NCI-H345 treated with DMSO at 0.1 percent for 48 hours (cell line): ENCODE measurements at regions not wholly inside any gene's neighbourhood (a gene's known extent, or its start where the extent isn't known, plus 50 kb on each side); places are given as distances from the start of the nearest gene placed in this dataset.

Source experiments
- DNase-seq: peaks from one replicate; lab custom pipeline; 2025; ENCODE audit not compliant: unreplicated experiment; lab: John Stamatoyannopoulos, UW

GRCh38 chr3:124591699-124592098 lies 138.6 kb upstream of the UMPS start:
- no peak for DNase-seq

DNA sequence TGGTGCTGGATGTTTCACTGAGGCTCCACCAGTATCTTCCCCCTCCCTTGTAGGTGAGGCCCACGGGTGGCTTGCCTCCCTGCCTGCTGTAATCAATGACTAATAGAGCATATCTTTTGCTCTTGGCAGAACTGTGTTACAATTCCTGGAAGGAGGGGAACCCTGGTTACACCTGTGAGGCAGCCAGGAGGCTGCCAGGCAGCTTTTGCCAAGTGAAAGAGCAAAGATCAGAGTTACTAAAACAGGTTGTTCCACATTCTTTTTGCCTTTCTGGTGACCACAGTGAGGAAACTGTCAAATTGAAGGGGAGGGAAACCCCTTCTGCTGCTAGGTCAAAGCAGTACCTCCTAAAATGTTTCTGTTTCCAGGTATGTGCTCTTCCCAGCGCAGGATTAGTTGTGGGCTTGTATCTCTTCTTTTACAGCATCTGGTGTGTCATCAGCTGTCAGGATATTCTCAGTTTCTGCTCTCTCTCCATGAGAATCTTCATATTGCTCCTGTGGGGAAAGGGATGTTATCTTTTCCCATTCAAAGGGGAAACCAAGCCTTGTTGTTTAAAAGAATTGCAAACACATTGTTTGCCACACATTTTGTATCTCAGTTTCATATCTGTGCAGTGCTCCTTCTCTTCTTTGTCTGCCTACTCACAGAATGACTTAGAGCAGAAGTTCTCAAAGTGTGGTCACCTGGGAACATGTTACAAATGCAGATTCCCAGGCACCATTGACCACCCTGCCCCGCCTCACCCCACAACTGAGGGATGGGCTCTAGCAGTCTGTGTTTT lies 137.4 kb upstream of the UMPS start:
- DNase-seq: no peak

GRCh38 chr3:124593442-124593829 lies 136.8 kb upstream of the UMPS start:
- DNase-seq: no peak

- no peak for DNase-seq
Observed at GRCh38 chr3:124594581-124594980, 135.7 kb upstream of the UMPS start.

GRCh38 chr3:124597273-124597672 lies 133.0 kb upstream of the UMPS start:
- DNase-seq: no peak

- no peak for DNase-seq
Observed at GRCh38 chr3:124597979-124598378, 132.3 kb upstream of the UMPS start.

GRCh38 chr3:124599147-124599765 lies 131.0 kb upstream of the UMPS start:
- DNase-seq: no peak

DNA sequence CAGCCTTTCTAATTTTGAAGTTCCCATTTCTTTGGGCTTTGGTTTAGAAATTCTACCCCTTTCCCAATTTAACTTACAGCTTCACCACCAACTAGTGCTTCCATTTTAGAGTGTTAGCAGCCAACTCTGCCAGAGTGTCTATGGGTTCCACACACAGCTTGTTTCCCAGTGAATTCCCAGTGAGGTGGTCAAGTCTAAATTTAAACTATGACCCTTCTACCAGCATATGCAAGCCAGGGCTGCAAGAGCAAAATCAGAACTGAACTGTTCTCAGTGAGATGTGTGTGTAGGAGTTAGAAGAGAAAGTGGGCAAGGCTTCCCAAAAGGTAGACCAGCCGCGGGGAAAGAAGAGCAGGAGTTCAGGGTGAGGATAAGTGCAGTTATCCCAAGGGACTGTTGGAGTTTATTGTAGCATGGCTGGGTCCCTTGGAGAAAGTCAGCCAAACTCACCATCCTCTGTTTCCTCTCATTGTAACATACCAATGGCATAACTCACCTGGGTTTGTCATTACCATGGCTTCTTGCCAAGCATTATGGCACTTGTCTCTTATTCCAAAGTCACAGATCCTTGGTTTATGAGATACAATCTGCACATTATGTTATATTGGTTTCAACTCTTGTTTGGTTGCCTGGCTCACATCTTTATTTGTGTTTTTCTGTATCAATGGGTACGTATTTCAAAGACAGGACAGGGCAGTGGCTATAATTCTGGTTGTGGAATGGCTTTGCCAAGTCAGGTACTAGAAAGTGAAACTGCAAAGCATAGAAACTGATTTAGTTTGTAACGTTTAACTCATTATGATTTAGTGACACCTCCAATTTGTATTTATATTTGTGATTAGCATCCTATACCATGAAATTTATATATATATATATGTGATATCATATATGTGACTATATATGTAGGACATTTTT lies 130.2 kb upstream of the UMPS start:
- no peak for DNase-seq

DNA sequence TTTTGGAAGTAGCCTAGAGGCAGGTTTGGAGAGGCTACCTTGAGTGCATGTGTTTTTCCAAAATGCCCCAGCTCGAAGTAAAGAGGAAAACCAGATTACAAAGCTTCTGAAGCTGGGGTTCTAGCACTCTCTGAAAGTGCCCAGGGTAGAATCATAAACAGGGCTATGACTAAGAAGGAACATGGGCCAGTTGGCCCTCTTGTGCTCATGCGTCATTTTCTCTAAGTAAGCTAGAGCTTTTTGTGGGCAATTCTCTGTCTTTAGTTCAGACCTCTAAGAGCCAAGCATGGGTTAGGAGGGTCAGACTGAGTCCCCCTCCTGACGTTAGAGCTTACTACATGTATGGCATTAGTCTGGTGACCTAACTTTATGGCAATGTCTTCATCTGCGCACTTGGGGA lies 129.5 kb upstream of the UMPS start:
- DNase-seq: no peak

GRCh38 chr3:124601190-124601589 lies 129.1 kb upstream of the UMPS start:
- DNase-seq: no peak

DNA sequence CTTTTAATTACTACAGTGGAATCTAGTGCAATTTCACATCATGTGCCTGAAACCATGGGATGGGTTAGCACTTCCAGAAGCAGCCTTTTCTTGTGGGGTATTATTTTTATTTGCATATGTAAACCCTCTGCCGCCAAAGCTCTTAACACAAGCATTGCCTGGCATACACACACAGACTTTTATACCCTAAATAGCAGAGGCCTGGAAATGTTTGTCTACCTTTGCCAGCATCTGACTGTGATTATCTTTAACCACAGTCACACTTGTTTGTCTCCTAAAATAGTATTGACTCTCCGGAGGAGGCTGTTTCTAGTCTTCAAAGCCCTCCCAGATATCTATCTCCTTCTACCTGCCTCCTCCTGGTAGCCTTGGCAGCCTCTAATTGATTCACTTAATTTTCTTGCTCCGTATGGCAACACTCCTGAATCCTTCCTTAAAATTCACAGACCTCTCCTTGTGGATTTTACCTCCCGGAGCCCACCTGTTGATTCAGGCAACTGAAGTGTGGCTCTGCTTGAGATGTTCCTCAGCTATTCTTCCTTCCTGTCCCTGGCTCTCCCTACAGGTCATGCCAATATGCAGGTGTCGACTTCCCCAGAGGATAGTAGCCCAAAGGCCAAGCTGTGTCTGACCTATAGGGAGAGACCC lies 127.1 kb upstream of the UMPS start:
- no peak for DNase-seq

GRCh38 chr3:124605781-124606579 lies 124.3 kb upstream of the UMPS start:
- no peak for DNase-seq

DNA sequence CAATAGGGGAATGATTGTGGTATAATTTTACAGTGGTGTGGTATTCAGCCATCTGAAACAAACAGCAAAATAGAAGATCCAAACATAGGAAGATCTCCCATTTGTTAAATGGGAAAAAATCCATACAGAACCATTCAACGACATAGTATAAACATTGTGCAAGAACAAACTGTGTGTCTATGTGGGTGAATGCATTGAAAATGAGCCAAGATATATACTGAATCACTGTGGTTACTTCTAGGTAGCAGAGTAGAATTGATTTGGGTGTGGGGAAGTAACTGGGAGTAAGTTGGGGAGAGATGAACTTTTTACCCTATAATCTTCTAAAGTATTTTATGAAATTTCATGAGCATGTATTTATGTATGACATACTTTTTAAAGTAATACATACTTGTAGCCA lies 123.1 kb upstream of the UMPS start:
- no peak for DNase-seq

GRCh38 chr3:124609402-124609801 lies 120.8 kb upstream of the UMPS start:
- no peak for DNase-seq

DNA sequence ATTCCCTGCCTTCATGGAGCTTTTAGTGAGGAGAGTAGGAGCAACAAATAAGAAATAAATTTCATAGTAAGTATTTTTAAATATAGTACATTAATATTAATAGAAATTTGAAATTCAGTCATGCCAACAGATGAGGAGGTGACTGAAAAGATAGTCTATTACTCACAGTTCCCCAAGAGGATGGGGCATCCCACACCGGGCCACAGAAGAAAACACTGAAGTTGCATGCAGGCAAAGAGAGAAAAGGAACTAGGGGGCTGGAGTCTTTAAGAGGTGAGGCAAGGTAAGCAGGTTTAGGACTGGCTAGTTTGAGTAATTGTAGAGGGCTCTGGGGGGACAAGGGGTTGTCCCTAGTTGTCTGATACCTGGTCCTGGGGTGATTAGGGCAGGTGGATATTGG lies 120.1 kb upstream of the UMPS start:
- no peak for DNase-seq

DNA sequence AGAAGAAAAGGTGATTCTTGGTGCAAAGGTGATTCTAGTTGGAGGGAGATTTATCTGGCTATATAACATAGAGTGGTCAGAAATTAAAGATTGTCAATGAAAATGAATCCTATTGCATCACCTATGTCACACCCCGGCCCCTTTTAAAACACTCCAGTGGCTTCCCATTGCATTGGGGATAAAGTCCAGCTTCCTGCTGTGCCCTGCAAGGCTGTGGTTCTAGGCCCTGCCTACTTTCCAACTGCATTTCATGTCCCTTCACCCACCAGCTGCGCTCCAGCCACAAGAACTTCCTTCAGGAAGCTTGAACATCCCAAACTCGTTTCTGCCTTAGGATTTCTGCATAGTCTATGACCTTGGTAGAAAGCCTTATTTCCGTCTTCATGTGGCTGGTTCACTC lies 118.7 kb upstream of the UMPS start:
- no peak for DNase-seq

GRCh38 chr3:124615896-124616543 lies 114.2 kb upstream of the UMPS start:
- DNase-seq: no peak

DNA sequence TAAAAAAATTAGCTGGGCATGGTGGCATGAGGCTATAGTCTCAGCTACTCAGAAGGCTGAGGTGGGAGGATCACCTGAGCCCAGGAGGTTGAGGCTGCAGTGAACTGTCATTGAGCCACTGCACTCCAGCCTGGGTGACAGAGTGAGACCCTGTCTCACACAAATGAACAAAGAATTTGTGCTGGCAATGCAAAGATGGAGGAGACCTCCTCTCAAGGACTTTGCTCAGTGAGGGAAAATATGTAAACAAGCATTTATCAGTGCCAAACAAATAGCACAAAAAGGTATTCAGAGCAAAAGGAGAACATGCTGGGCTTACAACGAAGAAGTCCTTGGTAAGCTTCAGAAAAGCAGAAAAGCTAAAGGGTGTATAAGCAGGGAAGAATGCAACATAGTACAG lies 113.1 kb upstream of the UMPS start:
- DNase-seq: no peak

DNA sequence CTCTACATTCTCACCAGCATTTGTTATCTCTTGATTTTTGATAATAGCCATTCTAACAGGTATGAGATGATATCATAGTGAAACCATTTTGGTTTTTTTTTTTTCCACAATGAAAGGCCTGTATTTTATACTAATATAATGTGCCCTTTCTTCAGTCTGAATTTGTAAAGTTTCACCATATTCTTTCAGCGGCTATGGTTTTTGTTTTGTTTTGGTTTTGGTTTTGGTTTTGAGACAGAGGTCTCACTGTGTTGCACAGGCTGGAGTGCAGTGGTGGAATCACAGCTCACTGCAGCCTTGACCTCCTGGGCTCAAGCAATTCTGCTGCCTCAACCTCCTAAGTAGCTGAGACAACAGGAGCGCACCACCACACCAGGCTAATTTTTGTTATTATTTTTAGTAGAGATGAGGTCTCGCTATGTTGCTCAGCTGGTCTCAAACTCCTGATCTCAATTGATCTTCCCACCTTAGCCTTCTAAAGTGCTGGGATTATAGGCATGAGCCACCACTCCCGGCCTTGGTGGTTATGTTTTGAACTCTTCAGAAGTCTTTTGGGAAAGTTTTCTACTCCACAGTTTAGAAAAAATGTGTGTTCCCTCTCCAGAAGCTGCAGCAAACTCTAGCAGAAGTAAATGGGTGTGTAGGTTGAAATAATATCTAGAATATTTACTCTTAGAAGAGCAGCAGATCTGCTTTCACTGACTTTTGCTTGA lies 110.2 kb upstream of the UMPS start:
- DNase-seq: no peak
